ENCODE measurements at regions not wholly inside any gene's neighbourhood (a gene's known extent, or its start where the extent isn't known, plus 50 kb on each side); places are given as distances from the start of the nearest gene placed in this dataset.

DNA sequence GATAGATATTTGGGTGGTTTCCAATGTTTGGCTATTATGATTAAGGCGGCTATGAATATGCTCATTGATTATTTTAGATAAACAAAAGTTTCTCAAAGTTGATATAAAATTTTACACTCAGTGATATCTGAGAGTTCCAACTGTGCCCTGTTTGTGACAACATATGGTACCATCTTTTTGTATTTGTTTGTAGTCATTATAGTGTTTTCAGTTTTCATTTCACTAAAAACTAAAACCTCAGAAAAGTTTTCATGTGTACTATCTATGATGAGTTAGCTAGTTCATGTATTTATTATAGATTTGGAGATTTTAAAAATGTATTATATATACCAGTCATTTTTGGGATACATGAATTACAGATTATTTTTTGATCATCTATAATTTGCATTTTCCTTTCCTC is 1111.4 kb downstream of the CDH18 start:
- DNase-seq (ENCODE audit: low spot score) (no peak), ATAC-seq (ENCODE audit: low FRiP score) (no peak)
- TF ChIP-seq, protein P1, sequence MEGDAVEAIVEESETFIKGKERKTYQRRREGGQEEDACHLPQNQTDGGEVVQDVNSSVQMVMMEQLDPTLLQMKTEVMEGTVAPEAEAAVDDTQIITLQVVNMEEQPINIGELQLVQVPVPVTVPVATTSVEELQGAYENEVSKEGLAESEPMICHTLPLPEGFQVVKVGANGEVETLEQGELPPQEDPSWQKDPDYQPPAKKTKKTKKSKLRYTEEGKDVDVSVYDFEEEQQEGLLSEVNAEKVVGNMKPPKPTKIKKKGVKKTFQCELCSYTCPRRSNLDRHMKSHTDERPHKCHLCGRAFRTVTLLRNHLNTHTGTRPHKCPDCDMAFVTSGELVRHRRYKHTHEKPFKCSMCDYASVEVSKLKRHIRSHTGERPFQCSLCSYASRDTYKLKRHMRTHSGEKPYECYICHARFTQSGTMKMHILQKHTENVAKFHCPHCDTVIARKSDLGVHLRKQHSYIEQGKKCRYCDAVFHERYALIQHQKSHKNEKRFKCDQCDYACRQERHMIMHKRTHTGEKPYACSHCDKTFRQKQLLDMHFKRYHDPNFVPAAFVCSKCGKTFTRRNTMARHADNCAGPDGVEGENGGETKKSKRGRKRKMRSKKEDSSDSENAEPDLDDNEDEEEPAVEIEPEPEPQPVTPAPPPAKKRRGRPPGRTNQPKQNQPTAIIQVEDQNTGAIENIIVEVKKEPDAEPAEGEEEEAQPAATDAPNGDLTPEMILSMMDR (IDR thresholded peaks at IDR 0.05), result no peak

DNA sequence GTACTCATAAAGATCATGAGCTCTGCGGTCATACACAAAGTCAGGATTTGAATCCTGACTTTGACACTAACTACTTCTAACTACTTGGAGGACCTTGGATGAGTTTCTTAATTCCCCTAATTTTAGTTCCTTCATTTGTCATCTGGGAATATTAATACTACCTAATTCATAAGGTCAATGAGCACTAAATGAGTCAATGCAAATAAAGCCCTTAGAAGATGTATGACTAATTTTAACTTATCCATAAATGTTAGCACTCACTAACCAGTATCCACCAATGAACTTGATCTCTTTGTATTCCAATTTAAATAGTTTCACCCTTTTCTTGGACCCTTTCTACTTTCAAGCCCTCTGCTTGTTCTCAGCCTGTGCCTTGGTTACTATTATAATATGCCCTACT is 1106.4 kb downstream of the CDH18 start:
- ATAC-seq (ENCODE audit: low FRiP score), result no peak
- TF ChIP-seq, protein P1 (IDR thresholded peaks at IDR 0.05), result no peak
- no peak for DNase-seq (ENCODE audit: low spot score)

DNA sequence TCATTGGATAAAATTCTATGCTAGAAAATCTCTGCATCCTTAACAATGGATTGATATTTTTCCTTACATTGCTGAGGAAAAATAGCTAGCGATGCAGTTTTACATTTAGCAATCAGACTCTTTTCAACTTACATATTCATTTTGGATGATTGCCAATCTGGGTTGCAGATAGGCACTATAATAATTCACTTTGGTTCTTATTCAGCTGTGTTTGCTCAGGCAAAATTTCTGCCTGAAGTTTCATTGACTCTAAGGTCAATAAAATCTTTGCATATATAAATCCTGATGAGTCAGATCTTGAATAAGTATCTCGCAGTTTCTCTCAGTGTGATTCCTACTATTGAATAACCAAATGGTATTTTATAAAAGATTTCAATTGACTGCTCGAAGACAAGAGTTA is 1105.8 kb downstream of the CDH18 start:
- TF ChIP-seq, protein P1 (IDR thresholded peaks at IDR 0.05), result no peak
- ATAC-seq (ENCODE audit: low FRiP score) (no peak), DNase-seq (ENCODE audit: low spot score) (no peak)

DNA sequence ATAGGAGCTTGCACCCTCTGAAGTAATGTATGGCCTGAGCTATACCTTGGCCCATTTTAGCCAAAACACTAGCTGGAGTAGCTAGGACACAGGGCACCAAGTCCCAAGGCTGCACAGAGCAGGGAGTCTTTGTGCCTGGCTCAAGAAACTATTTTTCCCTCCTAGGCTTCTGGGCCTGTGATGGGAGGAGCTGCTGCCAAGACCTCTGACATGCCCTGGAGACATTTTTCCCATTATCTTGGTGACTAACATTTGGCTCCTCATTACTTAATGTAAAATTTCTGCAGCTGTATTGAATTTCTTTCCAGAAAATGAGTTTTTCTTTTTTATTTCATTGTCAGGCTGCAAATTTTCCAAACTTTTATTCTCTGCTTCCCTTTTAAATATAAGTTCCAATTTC is 1099.2 kb downstream of the CDH18 start:
- TF ChIP-seq, protein P1 (IDR thresholded peaks at IDR 0.05), result no peak
- no peak for ATAC-seq (ENCODE audit: low FRiP score)
- DNase-seq (ENCODE audit: low spot score), result no peak

DNA sequence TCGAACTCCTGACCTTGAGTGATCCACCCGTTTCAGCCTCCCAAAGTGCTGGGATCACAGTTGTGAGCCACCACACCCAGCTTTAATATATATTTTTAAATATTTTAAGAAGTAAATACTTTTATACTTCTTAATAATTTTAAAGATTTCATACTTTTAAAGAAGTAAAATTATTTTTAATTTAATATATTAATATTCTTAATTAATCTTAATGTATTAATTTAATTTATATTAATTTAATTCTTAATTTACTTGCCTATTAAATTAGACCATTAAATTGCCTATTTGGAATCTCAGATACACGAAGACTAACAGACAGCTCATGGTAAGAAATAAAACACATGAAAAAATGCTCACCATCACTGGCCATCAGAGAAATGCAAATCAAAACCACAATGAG is 1087.4 kb downstream of the CDH18 start:
- DNase-seq (ENCODE audit: low spot score) (no peak), ATAC-seq (ENCODE audit: low FRiP score) (no peak)
- TF ChIP-seq, protein P1 (IDR thresholded peaks at IDR 0.05), result no peak

DNA sequence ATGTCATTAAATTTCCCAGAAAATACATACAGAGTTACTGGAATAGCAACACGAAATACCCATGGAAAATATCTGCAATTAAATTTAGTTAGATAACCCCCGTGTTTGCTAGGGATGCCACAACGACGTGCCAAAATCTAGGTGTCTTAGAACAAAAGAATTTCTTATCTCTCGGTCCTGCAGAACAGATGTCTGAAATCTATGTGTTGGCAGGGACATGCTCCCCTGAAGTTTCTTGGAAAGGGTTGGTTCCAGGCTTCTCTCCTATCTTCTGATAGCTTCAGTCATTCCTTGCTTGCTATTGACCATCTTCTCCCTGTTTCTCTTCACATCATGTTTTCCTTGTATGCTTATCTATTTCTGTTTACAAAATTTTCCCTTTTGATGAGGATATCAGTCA is 1067.0 kb downstream of the CDH18 start:
- DNase-seq (ENCODE audit: low spot score), result no peak

DNA sequence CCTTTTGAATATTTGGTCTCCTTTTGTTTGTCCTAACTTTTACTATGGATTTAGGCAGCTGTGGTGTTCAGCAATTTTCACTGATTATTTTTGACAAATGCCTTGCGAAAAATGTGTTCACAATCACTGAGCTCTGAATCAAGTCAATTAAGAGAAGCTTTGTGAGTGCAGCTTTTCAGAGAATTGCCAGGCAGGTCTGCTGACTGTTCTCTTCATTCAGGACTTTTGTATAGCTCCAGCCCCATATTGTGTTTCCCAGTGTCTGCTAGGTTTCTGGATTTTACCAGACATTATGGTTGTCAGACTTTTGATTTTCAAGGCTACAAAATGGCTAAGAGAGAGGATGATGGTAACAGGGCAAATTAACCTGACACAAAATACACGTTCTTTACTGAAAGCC is 1055.9 kb downstream of the CDH18 start:
- no peak for DNase-seq (ENCODE audit: low spot score)
- TF ChIP-seq, protein P1 (IDR thresholded peaks at IDR 0.05), result no peak
- ATAC-seq (ENCODE audit: low FRiP score), result no peak

More for the DNA sequence above, 1067.0 kb downstream of the CDH18 start:
- ATAC-seq (ENCODE audit: low FRiP score), result no peak
- TF ChIP-seq, protein P1 (IDR thresholded peaks at IDR 0.05), result no peak

Measured in omental fat pad (tissue), 3 donors.